GM18858 (cell line): ENCODE measurements at regions not wholly inside any gene's neighbourhood (a gene's known extent, or its start where the extent isn't known, plus 50 kb on each side); places are given as distances from the start of the nearest gene placed in this dataset.
"Not testable (repeated sequence)": the region's sequence is repeated elsewhere in the genome, so short reads cannot be mapped to it uniquely, and the experiment has no call there.

Source experiments
- ATAC-seq: cut with Tn5 transposase; IDR thresholded peaks from one replicate; pipeline ENCODE4 v1.9.1; 2021; ENCODE audit not compliant: unreplicated experiment

GRCh38 chr20:40284611-40285010 lies 404.4 kb downstream of the MAFB start:
- ATAC-seq = no peak

- no peak for ATAC-seq
Measured at GRCh38 chr20:40283689-40284088, 405.3 kb downstream of the MAFB start.

GRCh38 chr20:40282941-40283340 lies 406.1 kb downstream of the MAFB start:
- ATAC-seq = no peak

GRCh38 chr20:40282541-40282940 lies 406.5 kb downstream of the MAFB start:
- ATAC-seq = no peak

GRCh38 chr20:40280616-40281015 lies 408.4 kb downstream of the MAFB start:
- ATAC-seq = no peak

- ATAC-seq = no peak
Measured at GRCh38 chr20:40279390-40279789, 409.6 kb downstream of the MAFB start.

GRCh38 chr20:40278673-40279072 lies 410.4 kb downstream of the MAFB start:
- ATAC-seq = no peak

GRCh38 chr20:40276301-40276700 lies 412.7 kb downstream of the MAFB start:
- ATAC-seq = no peak

GRCh38 chr20:40275738-40276137 lies 413.3 kb downstream of the MAFB start:
- no peak for ATAC-seq

- ATAC-seq = no peak
Measured at GRCh38 chr20:40274912-40275533, 414.0 kb downstream of the MAFB start.

GRCh38 chr20:40269274-40269673 lies 419.8 kb downstream of the MAFB start:
- ATAC-seq = not testable (repeated sequence)

GRCh38 chr20:40268321-40269075 lies 420.5 kb downstream of the MAFB start:
- ATAC-seq = no peak

GRCh38 chr20:40265825-40266533 lies 423.1 kb downstream of the MAFB start:
- no peak for ATAC-seq

- no peak for ATAC-seq
Measured at GRCh38 chr20:40262219-40262618, 426.8 kb downstream of the MAFB start.

- no peak for ATAC-seq
Measured at GRCh38 chr20:40258931-40259330, 430.1 kb downstream of the MAFB start.

- ATAC-seq = no peak
Measured at GRCh38 chr20:40257763-40258162, 431.3 kb downstream of the MAFB start.

GRCh38 chr20:40255365-40255764 lies 433.7 kb downstream of the MAFB start:
- no peak for ATAC-seq

GRCh38 chr20:40254023-40254772 lies 434.8 kb downstream of the MAFB start:
- no peak for ATAC-seq

GRCh38 chr20:40251284-40251932 lies 437.6 kb downstream of the MAFB start:
- no peak for ATAC-seq

- no peak for ATAC-seq
Measured at GRCh38 chr20:40249805-40250204, 439.2 kb downstream of the MAFB start.

GRCh38 chr20:40245829-40246228 lies 443.2 kb downstream of the MAFB start:
- ATAC-seq = no peak
